HL-60 (cell line): ENCODE measurements at regions not wholly inside any gene's neighbourhood (a gene's known extent, or its start where the extent isn't known, plus 50 kb on each side); places are given as distances from the start of the nearest gene placed in this dataset.

ENCODE experiments used
- DNase-seq, 2 experiments: peaks; one replicate each; pipeline ENCODE4 v3.0.0-alpha.2; 2010 to 2020; ENCODE audit warnings: low read depth in 1 of 2, low spot score in 1 of 2
- H3K27ac ChIP-seq: fragments of 250-450 bp; sonication (Bioruptor Pico); replicated peaks from 2 replicates; pipeline ENCODE4 v1.5.1; 2020; ENCODE audit warnings: mild to moderate bottlenecking, moderate library complexity
- H3K27me3 ChIP-seq: fragments of 250-450 bp; sonication (Bioruptor Pico); 2 replicates; pipeline ENCODE4 v1.5.1; 2021; ENCODE audit warnings: mild to moderate bottlenecking, moderate library complexity; ENCODE audit not compliant: insufficient read depth, poor library complexity, severe bottlenecking
- H3K4me3 ChIP-seq: replicated peaks from 2 replicates; pipeline ENCODE4 v1.5.1; 2011; ENCODE audit warnings: mild to moderate bottlenecking, control low read depth, low read length; ENCODE audit not compliant: insufficient read depth
- CTCF ChIP-seq: IDR thresholded peaks from one replicate; pipeline ENCODE4 v1.5.1; 2011; ENCODE audit warnings: low read length, control low read depth, inconsistent platforms; ENCODE audit not compliant: insufficient read depth
- GABPA ChIP-seq: IDR thresholded peaks from 2 replicates; pipeline ENCODE4 v1.6.1; 2012; ENCODE audit warnings: low read depth
- POLR2AphosphoS5 ChIP-seq: IDR thresholded peaks from 2 replicates; pipeline ENCODE4 v1.6.1; 2012; ENCODE audit warnings: low read depth
- REST ChIP-seq: IDR thresholded peaks from 2 replicates; pipeline ENCODE4 v1.6.1; 2012; ENCODE audit warnings: low read depth; ENCODE audit not compliant: insufficient replicate concordance
- SPI1 ChIP-seq: IDR thresholded peaks from 2 replicates; pipeline ENCODE4 v1.6.1; 2012; ENCODE audit warnings: low read depth, mild to moderate bottlenecking, borderline replicate concordance

GRCh38 chr5:91235271-91235694, 147.8 kb downstream of the ARRDC3 start:
- no peaks in the 10 kb centered on the region for H3K27me3 ChIP-seq
- H3K27ac ChIP-seq: no peak overlapping the region
- no peak overlapping the region for H3K4me3 ChIP-seq
- DNase-seq: no peak
- TF ChIP-seq GABPA (no peak), POLR2AphosphoS5 (no peak), SPI1 (no peak), CTCF (no peak), REST (no peak)

GRCh38 chr5:91232523-91232922, 150.6 kb downstream of the ARRDC3 start:
- no peak for DNase-seq
- no peak overlapping the region for H3K4me3 ChIP-seq
- H3K27me3 ChIP-seq: no peaks in the 10 kb centered on the region
- H3K27ac ChIP-seq: no peak overlapping the region
- no peak for TF ChIP-seq CTCF

GRCh38 chr5:91229031-91229727, 153.9 kb downstream of the ARRDC3 start:
- DNase-seq: no peak
- TF ChIP-seq REST (no peak), GABPA (no peak), POLR2AphosphoS5 (no peak), CTCF (no peak), SPI1 (no peak)
- no peaks in the 10 kb centered on the region for H3K27me3 ChIP-seq
- H3K4me3 ChIP-seq: no peak overlapping the region
- no peak overlapping the region for H3K27ac ChIP-seq

- Histone ChIP-seq H3K4me3 (no peak overlapping the region), H3K27me3 (no peaks in the 10 kb centered on the region), H3K27ac (no peak overlapping the region)
- DNase-seq: no peak
- no peak for TF ChIP-seq CTCF
- no peak for TF ChIP-seq REST
- TF ChIP-seq SPI1: no peak
- no peak for TF ChIP-seq POLR2AphosphoS5
- TF ChIP-seq GABPA: no peak
These were observed 154.9 kb downstream of the ARRDC3 start for GRCh38 chr5:91228188-91228587.
